H1 (cell line): ENCODE measurements at regions not wholly inside any gene's neighbourhood (a gene's known extent, or its start where the extent isn't known, plus 50 kb on each side); places are given as distances from the start of the nearest gene placed in this dataset.

Source experiments
- CTCF ChIA-PET: fragments of 300-600 bp; sonication (Branson Sonifier 250); formaldehyde crosslinking; loops from one replicate; lab custom pipeline; 2021; ENCODE audit not compliant: partially characterized antibody; lab: Charles Lee
- POLR2A ChIA-PET: fragments of 300-600 bp; sonication (Branson Sonifier 250); formaldehyde crosslinking; loops from one replicate; lab custom pipeline; 2021; ENCODE audit warnings: inconsistent platforms; ENCODE audit not compliant: partially characterized antibody; lab: Charles Lee
- DNase-seq, 2 experiments: peaks; one replicate each; pipeline versions ENCODE4 v3.0.0 to v3.0.0-alpha.2; 2010 to 2022; ENCODE audit warnings: low spot score in 2 of 2, low read depth in 1 of 2, mixed read lengths in 1 of 2
- FAIRE-seq: peaks from 2 replicates; lab custom pipeline; 2011; peaks lifted over from hg19 to GRCh38; lab: Jason Lieb, UNC
- H2AFZ ChIP-seq: 2 replicates; pipeline ENCODE4 v1.8.1; 2012; ENCODE audit warnings: low read length, inconsistent platforms
- H2AK5ac ChIP-seq: 2 replicates; pipeline ENCODE4 v1.6.1; 2013; ENCODE audit warnings: low read depth, low read length
- H2BK120ac ChIP-seq: replicated peaks from 2 replicates; pipeline ENCODE3; 2013; ENCODE audit warnings: low read depth, low read length, inconsistent platforms
- H2BK12ac ChIP-seq: 2 replicates; pipeline ENCODE4 v1.6.1; 2013; ENCODE audit warnings: low read depth, low read length
- H2BK15ac ChIP-seq: 2 replicates; pipeline ENCODE4 v1.6.1; 2013; ENCODE audit warnings: low read length
- H2BK20ac ChIP-seq: 2 replicates; pipeline ENCODE4 v1.6.1; 2013; ENCODE audit warnings: low read length
- H2BK5ac ChIP-seq: 2 replicates; pipeline ENCODE4 v1.6.1; 2013; ENCODE audit warnings: low read depth, low read length
- H3K14ac ChIP-seq: 2 replicates; pipeline ENCODE4 v1.6.1; 2013; ENCODE audit warnings: inconsistent platforms; ENCODE audit not compliant: insufficient read length
- H3K18ac ChIP-seq: 2 replicates; pipeline ENCODE4 v1.6.1; 2013; ENCODE audit warnings: low read length; ENCODE audit errors: extremely low read depth
- H3K23ac ChIP-seq: 2 replicates; pipeline ENCODE4 v1.6.1; 2013; ENCODE audit warnings: inconsistent platforms; ENCODE audit not compliant: insufficient read length
- H3K23me2 ChIP-seq: 2 replicates; pipeline ENCODE4 v1.6.1; 2013; ENCODE audit warnings: low read depth, low read length
- H3K27ac ChIP-seq: 2 replicates; pipeline ENCODE4 v1.6.1; 2011; ENCODE audit warnings: low read depth, low read length, inconsistent platforms
- H3K27me3 ChIP-seq, 4 experiments: replicated peaks in 1 of 4; 1 replicate in 1 of 4; 2 replicates in 3 of 4; pipeline versions ENCODE4 v1.6.1 to v1.8.1; 2011 to 2013; ENCODE audit warnings: low read length in 3 of 4, mild to moderate bottlenecking in 3 of 4, inconsistent platforms in 2 of 4, mixed read lengths in 2 of 4, moderate library complexity in 1 of 4; ENCODE audit not compliant: control insufficient read depth in 3 of 4, insufficient read depth in 3 of 4; ENCODE audit errors: extremely low read depth in 1 of 4
- H3K36me3 ChIP-seq, 4 experiments: 2 replicates each; pipeline versions ENCODE4 v1.6.1 to v1.8.1; 2011 to 2013; ENCODE audit warnings: mild to moderate bottlenecking in 4 of 4, low read length in 3 of 4, moderate library complexity in 2 of 4, control low read depth in 1 of 4, inconsistent platforms in 1 of 4; ENCODE audit not compliant: insufficient read depth in 4 of 4, control insufficient read depth in 2 of 4
- H3K4ac ChIP-seq: replicated peaks from 2 replicates; pipeline ENCODE3; 2013; ENCODE audit warnings: low read length, low read depth, mixed read lengths, inconsistent platforms; ENCODE audit not compliant: insufficient read length
- H3K4me1 ChIP-seq, 4 experiments: replicated peaks in 1 of 4; 1 replicate in 1 of 4; 2 replicates in 3 of 4; pipeline versions ENCODE4 v1.6.1 to v1.8.1; 2011 to 2013; ENCODE audit warnings: low read length in 3 of 4, inconsistent platforms in 2 of 4, mixed read lengths in 1 of 4; ENCODE audit not compliant: insufficient read depth in 4 of 4, control insufficient read depth in 3 of 4
- H3K4me2 ChIP-seq, 2 experiments: 2 replicates each; pipeline versions ENCODE4 v1.6.1 to v1.8.1; 2011 to 2013; ENCODE audit warnings: low read depth in 2 of 2, low read length in 2 of 2, control low read depth in 1 of 2, inconsistent platforms in 1 of 2, mild to moderate bottlenecking in 1 of 2; ENCODE audit not compliant: insufficient read depth in 1 of 2
- H3K4me3 ChIP-seq, 4 experiments: fragments of 200-600, 300-600 bp in 1 of 4; sonication (generic), shearing (Covaris generic), sonication (Bioruptor Twin) in 1 of 4; 2 replicates each; pipeline versions ENCODE4 v1.5.1 to v1.8.1; 2011 to 2016; ENCODE audit warnings: low read length in 4 of 4, low read depth in 3 of 4, control low read depth in 2 of 4, inconsistent platforms in 2 of 4, mild to moderate bottlenecking in 2 of 4, mixed read lengths in 1 of 4, moderate library complexity in 1 of 4; ENCODE audit not compliant: insufficient read depth in 2 of 4; ENCODE audit errors: extremely low read depth in 1 of 4
- H3K56ac ChIP-seq: replicated peaks from 2 replicates; pipeline ENCODE3; 2013; ENCODE audit warnings: low read depth, mild to moderate bottlenecking, mixed read lengths, low read length, inconsistent platforms; ENCODE audit not compliant: insufficient read length
- H3K79me1 ChIP-seq: 2 replicates; pipeline ENCODE4 v1.6.1; 2013; ENCODE audit warnings: low read depth, low read length, control low read depth
- H3K79me2 ChIP-seq, 2 experiments: 2 replicates each; pipeline versions ENCODE4 v1.6.1 to v1.8.1; 2012 to 2013; ENCODE audit warnings: low read length in 2 of 2, mild to moderate bottlenecking in 2 of 2, inconsistent platforms in 1 of 2; ENCODE audit not compliant: insufficient read depth in 2 of 2, control insufficient read depth in 1 of 2
- H3K9ac ChIP-seq, 4 experiments: replicated peaks in 1 of 4; 1 replicate in 1 of 4; 2 replicates in 3 of 4; pipeline versions ENCODE4 v1.6.1 to v1.8.1; 2011 to 2013; ENCODE audit warnings: low read depth in 3 of 4, low read length in 3 of 4, control low read depth in 2 of 4, mild to moderate bottlenecking in 2 of 4, moderate library complexity in 2 of 4, inconsistent platforms in 1 of 4; ENCODE audit errors: extremely low read depth in 1 of 4
- H3K9me3 ChIP-seq, 2 experiments: 2 replicates each; pipeline versions ENCODE4 v1.6.1 to v1.8.1; 2012 to 2013; ENCODE audit warnings: mild to moderate bottlenecking in 2 of 2, moderate library complexity in 2 of 2, control low read depth in 1 of 2, inconsistent platforms in 1 of 2, low read depth in 1 of 2, low read length in 1 of 2, mixed read lengths in 1 of 2; ENCODE audit not compliant: insufficient read depth in 2 of 2
- H4K20me1 ChIP-seq, 2 experiments: replicated peaks in 1 of 2; 2 replicates each; pipeline versions ENCODE3 to v1.8.1; 2011 to 2013; ENCODE audit warnings: inconsistent platforms in 2 of 2, low read length in 2 of 2, mild to moderate bottlenecking in 1 of 2; ENCODE audit not compliant: insufficient read depth in 2 of 2, control insufficient read depth in 1 of 2
- H4K5ac ChIP-seq: 2 replicates; pipeline ENCODE4 v1.6.1; 2013; ENCODE audit warnings: low read length, low read depth, mixed read lengths, inconsistent platforms; ENCODE audit not compliant: insufficient read length
- H4K8ac ChIP-seq: 2 replicates; pipeline ENCODE4 v1.8.0; 2013; ENCODE audit warnings: mild to moderate bottlenecking, moderate library complexity, low read length, inconsistent platforms; ENCODE audit not compliant: insufficient read depth; ENCODE audit errors: extremely low read depth
- H4K91ac ChIP-seq: replicated peaks from 2 replicates; pipeline ENCODE3; 2013; ENCODE audit warnings: low read length, mixed read lengths, inconsistent platforms; ENCODE audit not compliant: insufficient read length
- MAX ChIP-seq: IDR thresholded peaks from 2 replicates; pipeline ENCODE4 v1.6.1; 2012; ENCODE audit warnings: inconsistent platforms
- POLR2A ChIP-seq, 2 experiments: IDR thresholded peaks; 1 replicate in 1 of 2; 2 replicates in 1 of 2; pipeline ENCODE4 v1.6.1; 2011; ENCODE audit warnings: low read depth in 2 of 2, low read length in 2 of 2, mild to moderate bottlenecking in 2 of 2; ENCODE audit errors: control extremely low read depth in 1 of 2
- WGBS, 2 experiments: shearing (Covaris generic) in 1 of 2; methylation state at CpG; one replicate each; pipeline versions ENCODE4 v1.1.6 to v1.1.7; 2013 to 2015; ENCODE audit warnings: low lambda C conversion rate in 2 of 2, mixed read lengths in 2 of 2, inconsistent platforms in 1 of 2, low coverage in 1 of 2, missing lambda C conversion rate in 1 of 2; ENCODE audit not compliant: insufficient replicate concordance in 2 of 2, insufficient coverage in 1 of 2, insufficient read length in 1 of 2; ENCODE audit errors: extremely low coverage in 1 of 2, missing lambda C conversion rate in 1 of 2; 5-methylcytosine and 5-hydroxymethylcytosine counted together

- H2AK5ac ChIP-seq, result no peak overlapping the region
- no peaks in the 10 kb centered on the region for H3K79me2 ChIP-seq
- H4K5ac ChIP-seq, result no peak overlapping the region
- H4K20me1 ChIP-seq, result no peaks in the 10 kb centered on the region
- WGBS, 2 experiments, result 20% methylated on average over 30 of the region's 33 CpGs; no CpG with 5 or more reads in 1 of the 2 experiments
- no peak overlapping the region for H3K4ac ChIP-seq
- H3K23ac ChIP-seq, result no peak overlapping the region
- peak overlapping the region in 1 of 4 experiments; percentile 29; a peak in 2 of 7 replicates for H3K9ac ChIP-seq
- peak overlapping the region; percentile 51; the same call in 1 of the 2 replicates for H2BK20ac ChIP-seq
- POLR2A ChIA-PET, result interaction anchor here (0.5 to 1.4 kb wide), 4 partner anchors 207 to 1412 kb away, joined by 3 read pairs; no protein-coding TSS in a partner anchor
- no peak overlapping the region for H3K18ac ChIP-seq
- H3K4me1 ChIP-seq, result peaks cover 14 to 22% (median 16%) of the 10 kb centered on the region in 4 experiments
- H3K36me3 ChIP-seq, result no peaks in the 10 kb centered on the region
- H3K56ac ChIP-seq, result no peak overlapping the region
- H3K23me2 ChIP-seq, result peaks cover 8% of the 10 kb centered on the region; the same call in 1 of the 2 replicates
- H2BK120ac ChIP-seq, result peak overlapping the region; percentile 47
- TF ChIP-seq POLR2A (IDR thresholded peaks at IDR 0.05; ENCODE audit: control extremely low read depth in 1 of 2, low read depth in 2 of 2, low read length in 2 of 2), result no peak
- TF ChIP-seq MAX, result peak; percentile 50; the same call in 1 of the 2 replicates
- TF ChIP-seq, all 59 proteins: peak for 1
- peak overlapping the region; percentile 47; the same call in 1 of the 2 replicates for H4K8ac ChIP-seq
- peaks cover 0 to 10% (median 8%) of the 10 kb centered on the region in 4 experiments; a peak in 4 of 7 replicates for H3K27me3 ChIP-seq
- FAIRE-seq (no peak), DNase-seq (no peak)
- peak overlapping the region; percentile 99 for H2AFZ ChIP-seq
- H2BK5ac ChIP-seq, result peak overlapping the region; percentile 80; the same call in 1 of the 2 replicates
- H3K14ac ChIP-seq, result peak overlapping the region; percentile 6
- H3K79me1 ChIP-seq, result no peaks in the 10 kb centered on the region
- CTCF ChIA-PET, result interaction anchor here (1.0 to 2.5 kb wide), 6 partner anchors 10 to 259 kb away, joined by 3 to 12 read pairs (median 5); no protein-coding TSS in a partner anchor
- H3K27ac ChIP-seq, result no peak overlapping the region
- peak overlapping the region; percentile 94 for H4K91ac ChIP-seq
- peak overlapping the region; percentile 28; the same call in 1 of the 2 replicates for H2BK12ac ChIP-seq
- no peaks in the 10 kb centered on the region for H3K9me3 ChIP-seq
- H2BK15ac ChIP-seq, result peak overlapping the region; percentile 55; the same call in 1 of the 2 replicates
- peak overlapping the region; percentile 29 to 50 (median 36); a peak in 7 of 8 replicates for H3K4me3 ChIP-seq
- H3K4me2 ChIP-seq, result peak overlapping the region; percentile 64 to 85
These were observed 300.0 kb downstream of the RRAGC start for GRCh38 chr1:38559446-38560165.
